HG03354 (cell line): ENCODE measurements at regions not wholly inside any gene's neighbourhood (a gene's known extent, or its start where the extent isn't known, plus 50 kb on each side); places are given as distances from the start of the nearest gene placed in this dataset.
A peak's percentile ranks its signal among the peaks of the same experiment; 100 is the strongest.
"Not testable (repeated sequence)": the region's sequence is repeated elsewhere in the genome, so short reads cannot be mapped to it uniquely, and the experiment has no call there.

ENCODE experiments used
- ATAC-seq: cut with Tn5 transposase; IDR thresholded peaks from one replicate; pipeline ENCODE4 v1.9.1; 2021; ENCODE audit warnings: mild to moderate bottlenecking; ENCODE audit not compliant: unreplicated experiment, poor library complexity, severe bottlenecking

DNA sequence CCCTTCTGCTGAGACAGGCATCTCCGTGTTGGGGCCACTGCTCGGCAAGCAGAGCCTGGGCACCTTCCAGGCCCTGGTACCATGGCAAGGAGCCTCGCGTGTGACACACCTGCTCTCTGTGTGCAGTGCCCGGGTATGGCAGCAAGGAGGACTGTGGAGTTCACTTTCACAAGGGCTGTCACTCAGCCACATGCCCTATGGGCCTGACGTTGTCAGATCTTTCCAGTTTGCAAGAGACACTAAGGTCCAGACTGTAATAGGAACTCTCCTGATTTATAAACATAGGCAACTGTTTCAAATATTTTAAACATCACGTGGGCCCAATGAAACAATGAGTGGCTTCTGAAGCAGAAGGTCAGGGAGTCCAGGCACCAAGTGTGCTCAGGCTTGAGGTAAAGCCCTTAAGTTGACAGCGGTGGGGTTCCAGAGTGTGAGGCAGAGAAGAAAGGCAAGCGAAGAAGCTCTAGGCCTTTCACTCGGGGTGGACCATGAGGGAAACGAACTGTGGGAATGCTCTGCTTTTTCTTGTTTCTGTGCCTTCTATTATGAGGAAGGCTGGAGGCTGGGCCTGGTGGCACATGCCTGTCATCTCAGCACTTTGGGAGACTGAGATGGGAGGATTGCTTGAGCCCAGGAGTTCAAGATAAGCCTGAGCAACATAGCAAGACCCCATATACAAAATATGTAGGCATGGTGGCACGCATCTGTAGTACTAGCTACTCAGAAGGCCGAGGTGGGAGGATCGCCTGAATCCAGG lies 108.6 kb upstream of the TRIM2 start:
- ATAC-seq: no peak

DNA sequence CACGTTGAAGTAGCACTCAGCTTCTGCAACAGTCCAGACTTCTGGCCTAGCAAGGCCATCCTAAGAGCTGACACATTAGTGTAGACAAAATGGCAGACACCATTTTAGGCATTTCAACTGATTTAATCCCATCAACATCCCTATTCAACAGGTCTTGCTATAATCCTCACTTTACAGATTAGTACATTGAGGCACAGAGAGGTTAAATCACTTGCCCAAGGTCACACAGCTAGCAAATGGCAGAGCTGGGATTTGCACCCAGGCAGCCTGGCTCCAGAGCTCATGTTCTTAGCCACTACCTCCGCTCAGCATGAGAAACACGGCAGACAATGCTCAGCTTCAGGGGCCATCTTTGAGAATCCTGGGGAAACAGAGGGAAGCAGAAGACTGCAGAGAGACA lies 107.9 kb upstream of the TRIM2 start:
- ATAC-seq: no peak

DNA sequence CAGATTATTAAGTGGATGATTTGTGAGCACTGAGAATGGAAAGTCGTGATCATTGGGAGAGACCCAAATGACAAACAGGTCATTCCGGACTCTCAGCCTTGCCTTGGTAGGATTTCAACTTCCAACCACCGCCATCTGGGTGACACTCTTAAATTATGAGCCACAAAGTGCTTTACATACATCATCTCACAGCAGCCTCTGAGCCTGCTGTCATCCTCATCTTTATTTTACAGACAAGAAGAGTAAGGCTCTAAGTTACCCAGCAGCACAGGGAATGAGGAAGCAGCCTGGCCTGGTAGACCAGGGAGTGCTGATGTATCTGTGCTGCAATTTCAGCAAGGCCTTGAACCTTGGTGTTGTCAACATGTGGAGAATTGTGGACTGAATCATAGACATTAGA lies 105.8 kb upstream of the TRIM2 start:
- no peak for ATAC-seq

DNA sequence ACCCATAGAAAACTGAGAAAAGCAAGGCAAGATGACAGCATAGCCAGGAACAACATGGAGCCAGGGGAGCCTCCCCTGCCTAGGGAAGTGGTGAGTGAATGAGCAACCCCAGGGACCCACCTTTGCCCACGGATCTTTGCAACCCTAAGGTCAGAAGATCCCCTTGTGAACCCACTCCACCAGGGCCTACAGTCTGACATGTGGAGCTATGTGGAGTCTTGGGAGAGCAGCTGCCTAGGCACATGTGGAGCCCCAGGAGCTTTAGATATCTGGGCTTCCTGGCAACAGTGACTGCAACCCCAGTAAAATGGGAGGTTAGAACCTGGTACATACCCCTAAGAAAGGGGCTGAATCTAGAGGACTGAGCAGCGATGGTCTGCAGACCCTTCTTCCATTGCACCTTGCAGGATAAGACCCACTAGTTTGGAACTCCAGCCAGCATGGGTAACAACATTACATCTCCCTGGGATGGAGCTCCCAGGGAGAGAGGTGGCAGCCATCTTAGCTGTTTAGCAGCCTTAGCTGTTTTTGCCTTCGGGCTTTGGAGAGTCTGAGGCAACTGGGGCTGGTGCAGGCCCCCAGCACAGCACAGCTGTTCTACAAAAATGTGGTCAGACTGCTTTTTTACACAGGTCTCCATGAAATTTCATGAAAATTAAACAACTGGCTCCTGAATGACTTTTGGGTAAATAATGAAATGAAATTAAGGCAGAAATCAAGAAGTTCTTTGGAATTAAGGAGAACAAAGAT lies 104.7 kb upstream of the TRIM2 start:
- no peak for ATAC-seq

DNA sequence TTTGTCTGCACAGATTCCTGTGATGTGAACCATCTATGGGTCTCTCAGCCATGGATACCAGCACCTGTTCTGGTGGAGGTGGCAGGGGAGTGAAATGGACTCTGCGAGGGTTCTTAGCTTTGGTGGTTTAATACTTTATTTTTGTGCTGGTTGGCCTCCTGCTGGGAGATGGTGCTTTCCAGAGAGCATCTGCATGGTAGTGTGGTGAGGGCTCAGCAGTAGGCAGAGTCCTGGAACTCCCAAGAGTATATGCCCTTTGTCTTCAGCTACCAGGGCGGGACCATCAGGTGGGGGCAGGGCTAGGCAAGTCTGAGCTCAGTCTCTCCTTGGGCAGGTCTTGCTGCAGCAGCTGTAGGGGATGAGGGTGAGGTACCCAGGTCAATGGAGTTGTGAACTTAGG lies 97.5 kb upstream of the TRIM2 start:
- ATAC-seq: not testable (repeated sequence)

DNA sequence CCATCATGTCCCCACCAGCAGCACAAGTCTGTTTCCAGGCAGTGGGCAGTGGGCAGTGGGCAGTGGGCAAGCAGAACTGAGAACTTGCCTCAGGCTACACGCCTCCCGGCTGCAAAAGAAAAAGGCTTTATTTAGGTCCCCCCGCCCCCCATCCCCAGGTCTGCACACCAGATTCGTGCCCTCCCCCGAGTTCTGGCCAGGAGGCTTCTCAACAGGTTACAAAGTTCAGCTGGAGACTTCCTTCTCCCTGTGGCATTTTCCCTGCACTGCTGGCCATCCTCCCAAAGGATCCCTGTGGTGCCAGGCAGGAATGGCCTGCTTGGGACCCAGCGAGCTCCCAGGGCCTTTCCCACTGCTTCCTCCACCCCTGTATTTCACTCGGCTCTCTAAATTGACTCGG lies 97.0 kb upstream of the TRIM2 start:
- ATAC-seq: no peak

DNA sequence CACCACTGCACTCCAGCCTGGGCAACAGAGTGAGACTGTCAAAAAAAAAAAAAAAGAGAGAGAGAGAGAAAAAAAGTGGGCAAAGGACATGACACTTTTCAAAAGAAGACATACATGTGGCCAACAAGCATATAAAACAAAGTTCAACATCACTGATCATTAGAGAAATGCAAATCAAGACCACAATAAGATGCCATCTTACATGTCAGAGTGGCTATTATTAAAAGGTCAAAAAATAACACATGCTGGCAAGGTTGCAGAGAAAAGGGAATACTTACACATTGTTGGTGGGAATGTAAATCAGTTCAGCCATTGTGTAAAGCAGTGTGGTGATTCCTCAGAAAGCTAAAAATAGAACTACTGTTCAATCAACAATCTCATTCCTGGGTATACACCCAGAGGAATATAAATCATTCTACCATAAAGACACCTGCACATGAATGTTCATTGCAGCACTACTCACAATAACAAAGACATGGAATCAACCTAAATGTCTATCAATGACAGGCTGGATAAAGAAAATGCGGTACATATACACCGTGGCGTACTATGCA lies 94.9 kb upstream of the TRIM2 start:
- no peak for ATAC-seq

DNA sequence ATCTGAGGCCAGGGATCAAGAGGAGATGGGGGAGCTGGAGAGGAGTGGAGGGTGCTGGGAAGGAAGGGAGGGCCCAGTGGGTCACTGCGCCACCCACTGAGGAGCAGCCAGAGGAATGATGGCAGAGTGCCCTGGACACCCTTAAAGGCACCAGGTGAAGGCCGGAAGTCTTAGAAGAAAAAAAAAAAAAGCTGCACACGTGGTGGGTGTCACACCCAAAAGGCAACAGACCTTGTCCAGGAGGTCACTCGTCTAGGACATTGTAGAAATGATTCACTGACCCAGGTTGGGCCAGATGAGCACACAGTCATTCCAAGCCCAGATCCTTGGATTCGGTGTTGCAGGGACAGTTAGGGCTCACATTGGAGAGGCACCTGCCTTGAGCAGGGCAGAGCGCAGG lies 93.5 kb upstream of the TRIM2 start:
- ATAC-seq: no peak

DNA sequence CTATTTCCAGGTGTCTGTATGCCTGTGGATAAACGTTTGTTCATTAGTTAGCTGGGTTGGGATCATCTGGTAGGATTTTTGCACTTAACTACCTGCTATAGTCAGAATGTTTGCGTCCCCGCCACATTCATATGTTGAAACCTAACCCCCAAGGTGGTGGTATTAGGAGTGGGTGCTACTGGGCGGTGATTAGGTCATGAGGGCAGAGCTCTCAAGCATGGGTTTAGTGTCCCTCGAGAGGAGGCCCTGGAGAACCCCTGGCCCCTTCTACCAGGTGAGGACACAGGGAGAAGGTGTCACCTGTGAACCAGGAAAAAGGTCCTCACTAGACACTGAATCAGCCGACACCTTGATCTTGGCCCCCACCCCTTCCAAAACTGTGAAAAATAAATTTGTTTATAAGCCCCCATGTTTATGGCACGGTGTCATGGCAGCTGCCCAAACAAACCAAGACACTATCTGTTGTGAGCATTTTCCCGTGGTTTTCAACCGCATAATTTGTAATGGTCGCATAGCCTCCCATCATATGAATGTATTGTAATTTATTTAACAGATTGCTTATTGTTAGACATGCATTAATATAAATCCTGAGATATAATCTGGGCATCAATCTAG lies 92.7 kb upstream of the TRIM2 start:
- no peak for ATAC-seq

DNA sequence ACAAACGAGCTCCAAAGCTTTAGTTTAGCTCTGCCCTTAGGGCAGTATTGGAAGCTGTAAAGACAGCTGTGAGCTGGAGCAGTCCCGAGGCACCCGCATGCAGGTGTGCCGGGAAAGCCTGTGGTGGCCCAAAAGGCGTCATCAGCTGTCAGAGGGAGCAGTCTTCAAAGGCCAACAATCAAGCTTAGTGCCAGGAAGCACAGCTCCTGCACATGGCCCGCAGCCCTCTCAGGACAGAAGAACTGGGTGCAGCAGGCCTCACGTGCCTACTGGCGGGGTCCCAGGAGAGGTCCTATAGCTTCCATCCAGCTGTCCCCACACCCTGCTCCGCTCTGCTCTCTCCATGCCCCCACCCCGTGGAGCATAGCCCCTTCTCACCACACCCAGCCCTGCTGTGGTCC lies 92.2 kb upstream of the TRIM2 start:
- ATAC-seq: no peak

DNA sequence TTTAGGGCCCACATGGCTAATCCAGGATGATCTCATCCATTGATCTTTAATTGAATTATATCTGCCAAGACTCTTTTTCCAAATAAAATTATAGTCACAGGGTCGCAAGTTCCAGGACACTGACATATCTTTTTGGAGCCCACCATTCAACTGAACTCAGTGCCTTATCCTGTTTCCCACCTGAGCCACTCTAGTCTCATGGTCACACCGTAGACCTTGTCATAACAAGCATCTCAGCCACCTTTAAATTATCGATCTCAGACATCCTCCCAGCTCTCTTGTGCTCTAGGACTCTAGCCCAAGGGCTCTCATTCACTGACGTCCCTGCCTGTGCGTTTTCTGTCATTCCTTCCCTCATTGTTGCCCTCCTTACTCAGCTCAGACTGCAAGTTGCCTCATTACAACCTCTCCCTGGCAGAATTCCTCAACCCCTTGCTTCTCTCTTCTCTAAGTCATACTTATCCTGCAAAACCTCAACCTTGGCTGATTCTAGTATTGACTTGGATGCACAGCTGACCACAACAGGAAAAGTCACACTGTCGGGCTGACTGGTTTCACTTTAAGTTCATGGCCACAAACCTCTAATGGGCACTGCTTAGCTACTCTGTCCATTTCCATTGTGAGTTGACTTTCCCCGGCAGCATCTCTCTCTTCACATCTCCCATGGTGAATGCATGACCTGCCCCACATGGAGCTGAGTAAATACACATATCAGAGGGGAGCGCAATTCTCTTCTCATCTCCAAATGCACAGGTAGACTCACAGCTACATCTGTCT lies 91.0 kb upstream of the TRIM2 start:
- no peak for ATAC-seq

DNA sequence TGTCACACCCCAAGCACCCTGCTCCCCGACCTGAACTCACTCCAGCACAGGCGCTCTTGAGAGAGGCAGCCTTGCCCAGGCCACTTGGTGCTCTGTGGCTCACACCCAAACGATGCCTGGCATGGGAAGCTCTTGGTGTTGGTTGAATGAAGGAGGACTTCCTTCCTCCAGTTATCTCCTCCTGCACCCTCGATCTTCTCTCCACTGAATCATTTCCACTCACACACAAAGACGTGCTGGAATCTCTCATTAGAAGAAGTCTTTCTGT lies 90.5 kb upstream of the TRIM2 start:
- no peak for ATAC-seq

DNA sequence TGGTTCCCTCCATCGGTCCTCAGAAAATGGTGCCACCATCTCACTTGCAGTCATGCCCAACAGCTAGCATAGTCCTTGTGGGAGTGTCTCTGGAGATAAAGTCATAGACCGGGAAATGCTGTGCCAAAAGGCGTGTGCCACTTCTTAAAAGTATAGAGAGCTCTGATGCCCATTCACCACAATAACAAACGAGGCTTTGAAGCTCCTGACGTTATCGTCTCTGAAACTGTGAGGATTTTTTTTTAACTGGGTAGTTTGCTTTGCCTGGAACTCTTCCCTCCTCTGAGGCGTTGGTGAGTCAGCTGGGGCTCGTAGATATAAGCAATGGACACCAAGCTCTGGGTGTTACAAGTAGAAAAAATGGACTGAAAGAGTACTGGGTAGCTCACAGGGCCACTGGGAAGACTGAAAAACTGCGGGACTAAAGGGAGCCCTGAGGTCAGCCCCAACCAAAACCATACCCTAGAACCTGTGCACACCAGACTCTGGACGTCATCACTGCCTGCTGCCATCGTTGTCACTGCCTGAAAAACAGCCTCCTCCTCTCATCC lies 89.4 kb upstream of the TRIM2 start:
- no peak for ATAC-seq

DNA sequence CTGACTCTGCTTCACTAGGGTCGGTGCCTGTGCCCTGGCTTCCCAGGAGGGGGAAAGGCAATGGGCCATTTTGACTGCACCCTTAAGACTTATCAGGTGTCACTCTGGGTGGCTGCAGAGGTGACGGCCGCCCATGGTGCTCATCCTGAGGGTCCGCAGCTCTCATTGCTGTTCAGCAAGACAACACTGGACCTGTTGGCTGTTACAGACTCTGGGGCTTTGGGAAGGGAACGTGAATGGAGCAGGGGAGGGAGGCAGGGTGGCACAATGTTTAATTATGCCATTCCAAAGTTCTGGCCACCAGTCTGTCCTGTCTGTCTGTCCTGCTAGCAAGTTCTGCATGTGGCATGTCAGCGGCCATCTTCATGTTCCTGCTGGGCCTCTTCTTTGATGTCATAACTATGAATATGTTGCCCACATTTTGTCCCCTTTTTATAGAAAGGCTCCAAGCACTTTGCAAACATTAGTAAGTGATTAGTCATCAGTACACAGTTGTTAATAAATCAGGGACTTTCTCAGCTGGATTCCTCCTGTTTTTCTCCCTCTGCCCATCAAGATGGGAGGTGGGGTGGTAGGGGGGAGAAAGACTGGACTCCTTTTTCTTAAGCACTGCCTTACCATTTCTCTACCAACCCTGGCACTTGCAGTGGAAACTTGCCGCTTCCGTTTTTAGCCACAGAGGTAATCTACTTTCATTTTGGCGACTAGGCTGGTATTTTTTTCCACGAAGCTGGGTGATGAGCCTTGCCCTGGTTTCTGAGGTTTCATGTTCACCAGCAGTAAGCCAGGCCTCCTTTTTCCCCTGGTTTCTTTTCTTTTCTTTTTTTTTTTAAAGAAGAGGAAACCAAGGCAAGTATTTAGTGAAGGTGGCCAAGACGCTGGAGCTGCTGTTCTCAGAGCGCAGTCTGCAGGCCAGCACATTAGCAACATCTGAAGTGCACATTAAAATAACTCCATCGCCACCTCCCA lies 88.6 kb upstream of the TRIM2 start:
- ATAC-seq: peak; percentile 91

DNA sequence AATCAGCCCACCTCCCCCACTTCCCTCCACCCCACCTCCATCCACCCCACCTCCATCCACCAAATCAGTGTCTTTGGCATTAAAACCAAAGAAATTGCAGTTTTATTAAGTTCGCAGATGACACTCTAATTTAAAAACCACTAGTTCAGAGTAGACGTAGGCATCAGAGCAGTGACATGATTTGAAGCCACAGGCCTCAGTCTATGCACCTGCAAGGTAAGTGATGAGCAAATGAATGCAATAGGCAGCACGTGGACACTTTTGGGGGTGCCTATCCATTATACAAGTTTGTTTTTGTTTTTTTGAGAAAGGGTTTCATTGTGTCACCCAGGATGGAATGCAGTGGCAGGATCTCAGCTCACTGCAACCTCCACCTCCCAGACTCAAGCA lies 88.0 kb upstream of the TRIM2 start:
- ATAC-seq: peak; percentile 3

DNA sequence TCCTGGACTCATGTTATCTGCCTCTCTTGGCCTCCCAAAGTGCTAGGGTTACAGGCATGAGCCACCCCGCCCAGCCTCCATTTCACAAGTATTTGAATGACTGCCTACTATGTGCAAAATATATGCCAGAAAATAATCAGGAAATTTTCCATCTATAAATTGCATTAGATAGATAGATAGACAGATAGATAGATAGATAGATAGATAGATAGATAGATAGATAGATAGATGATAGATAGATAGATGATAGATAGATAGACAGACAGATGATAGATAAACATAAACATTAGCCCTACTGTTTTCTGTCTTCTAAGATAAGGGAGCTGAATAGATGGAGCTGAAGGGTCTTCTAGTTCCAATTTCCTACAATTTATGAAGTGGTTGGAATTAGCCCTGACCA lies 87.4 kb upstream of the TRIM2 start:
- ATAC-seq: no peak

DNA sequence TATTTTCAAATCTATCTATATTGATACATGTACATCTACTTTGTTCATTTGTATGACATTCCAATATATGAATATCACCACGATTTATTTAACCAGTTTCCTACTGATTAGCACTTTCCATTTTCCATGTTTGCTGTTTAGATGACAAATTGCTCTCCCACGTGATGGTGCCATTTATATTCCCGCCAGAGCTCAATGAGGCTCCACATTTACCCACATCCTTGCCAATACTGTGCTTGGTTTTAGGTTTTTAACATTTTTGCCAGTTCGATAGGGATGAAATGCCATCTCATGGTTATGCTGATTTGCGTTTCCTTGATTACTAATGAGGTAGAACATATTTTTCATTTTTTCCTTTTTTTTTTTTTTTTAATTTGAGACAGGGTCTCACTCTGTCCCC lies 86.7 kb upstream of the TRIM2 start:
- ATAC-seq: no peak

DNA sequence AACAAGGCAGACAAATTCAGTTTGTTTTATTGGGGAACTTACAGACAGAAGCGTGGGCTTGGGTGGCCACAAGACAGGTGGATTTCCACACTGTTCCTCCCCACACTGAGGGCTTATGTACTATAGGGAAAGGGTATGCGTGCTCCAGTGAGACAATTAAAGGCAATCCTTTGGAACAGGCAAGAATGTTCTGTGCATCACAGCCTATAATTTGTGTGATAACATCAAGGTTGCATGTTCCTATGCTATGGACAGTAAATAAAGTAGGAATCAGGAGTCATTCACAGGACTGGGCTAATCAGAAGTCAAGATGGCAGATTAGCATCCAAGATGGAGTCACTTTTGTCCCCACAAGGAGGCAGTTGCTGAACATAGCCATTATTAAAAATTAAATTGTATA lies 84.6 kb upstream of the TRIM2 start:
- no peak for ATAC-seq

DNA sequence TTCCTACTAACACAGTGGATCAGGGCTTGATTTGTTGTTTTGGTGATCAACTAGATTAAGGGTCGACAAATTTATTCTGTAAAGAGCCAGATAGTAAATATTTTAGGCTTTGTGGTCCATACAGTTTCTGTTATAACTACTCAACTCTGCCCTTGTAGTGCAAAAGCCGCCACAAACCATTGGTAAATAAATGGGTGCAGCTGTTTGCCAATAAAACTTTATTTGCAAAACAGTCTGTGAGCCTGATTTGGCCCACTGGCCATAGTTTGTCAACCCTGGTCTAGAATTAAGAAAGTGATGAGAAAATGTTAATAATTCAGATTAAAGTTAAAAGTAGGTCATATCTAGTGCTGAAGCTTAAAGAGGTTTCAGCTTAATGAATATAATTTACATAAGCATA lies 84.0 kb upstream of the TRIM2 start:
- no peak for ATAC-seq
